GM21723 (cell line): ENCODE measurements at regions not wholly inside any gene's neighbourhood (a gene's known extent, or its start where the extent isn't known, plus 50 kb on each side); places are given as distances from the start of the nearest gene placed in this dataset.

Source experiments
- ATAC-seq: cut with Tn5 transposase; IDR thresholded peaks from one replicate; pipeline ENCODE4 v1.9.1; 2021; ENCODE audit warnings: mild to moderate bottlenecking, moderate library complexity; ENCODE audit not compliant: unreplicated experiment

DNA sequence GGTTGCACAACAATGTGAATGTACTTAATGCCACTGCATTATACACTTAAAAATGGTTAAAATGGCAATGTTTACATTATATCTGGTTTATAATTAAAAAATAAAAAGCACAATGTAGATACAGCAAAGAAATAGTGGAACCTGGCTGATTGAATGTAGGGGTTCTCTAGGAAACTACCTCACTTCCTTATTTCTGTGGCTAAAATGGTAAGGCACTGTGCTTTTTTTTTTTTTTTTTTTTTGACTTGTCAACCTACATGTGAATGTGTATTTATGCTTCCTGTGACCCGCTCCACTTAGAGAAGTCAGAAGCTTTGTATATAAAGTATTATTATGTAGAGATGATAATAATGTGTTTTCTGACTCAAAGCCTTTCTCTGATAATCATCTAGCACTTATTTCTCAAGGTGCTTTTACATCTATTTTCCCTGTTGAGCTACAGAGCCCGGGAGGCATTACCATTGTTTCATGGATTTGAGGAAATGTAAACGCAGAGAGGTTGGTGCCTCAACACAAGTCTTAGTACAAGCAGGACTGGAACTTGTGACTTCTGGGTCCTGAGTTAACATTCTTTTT is 55.0 kb downstream of the SOX4 start:
- ATAC-seq: peak; percentile 78

DNA sequence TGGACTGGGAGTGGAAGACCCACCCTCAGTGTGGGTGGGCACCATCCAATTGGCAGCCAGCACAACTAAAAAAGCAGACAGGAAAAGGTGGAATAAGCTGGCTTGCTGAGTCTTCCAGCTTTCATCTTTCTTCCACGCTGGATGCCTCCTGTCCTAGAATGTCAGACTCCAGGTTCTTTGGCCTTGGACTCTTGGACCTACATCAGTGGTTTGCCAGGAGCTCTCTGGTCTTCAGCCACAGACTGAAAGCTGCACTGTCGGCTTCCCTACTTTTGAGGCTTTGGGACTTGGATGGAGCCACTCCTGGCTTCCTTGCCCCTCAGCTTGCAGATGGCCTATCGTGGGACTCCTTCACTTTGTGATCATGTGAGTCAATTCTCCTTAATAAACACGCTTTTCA is 59.8 kb downstream of the SOX4 start:
- no peak for ATAC-seq

DNA sequence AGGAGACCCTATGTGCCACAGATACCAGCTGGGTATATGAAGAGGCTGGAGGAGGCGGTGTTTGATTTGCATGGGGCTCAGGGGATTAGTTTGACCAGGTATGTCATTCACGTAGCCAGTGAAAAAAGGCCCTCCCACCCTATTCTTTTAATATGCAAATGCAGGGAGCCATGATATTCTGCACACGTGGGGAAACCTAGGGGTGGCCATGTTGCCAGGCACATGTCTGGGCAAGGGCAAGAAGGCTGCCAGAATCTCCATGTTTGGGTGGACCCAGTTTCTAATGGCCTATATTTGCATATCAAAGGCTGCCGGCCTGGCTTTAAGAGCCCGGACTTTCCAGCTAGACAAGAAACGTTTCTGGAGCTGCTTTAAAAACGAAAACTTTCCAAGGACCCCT is 60.4 kb downstream of the SOX4 start:
- ATAC-seq: no peak

DNA sequence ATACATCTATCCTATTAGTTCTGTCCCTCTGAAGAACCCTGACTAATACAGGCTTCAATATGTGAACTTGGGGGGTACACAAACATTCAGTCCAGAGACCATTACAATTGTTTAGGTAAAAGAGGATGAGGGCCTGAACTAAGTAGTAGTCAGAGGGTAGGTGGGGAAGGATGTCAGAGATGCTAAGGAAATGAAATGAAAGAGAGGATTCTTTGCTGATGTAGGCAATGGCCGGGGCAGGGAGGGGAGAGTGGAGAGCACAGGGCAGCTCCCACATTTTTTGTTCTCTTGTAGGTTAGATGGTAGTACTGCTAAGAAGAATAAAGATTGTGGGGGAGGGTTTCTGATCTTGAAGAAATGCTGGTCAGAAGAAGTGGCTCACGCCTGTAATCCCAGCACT is 60.8 kb downstream of the SOX4 start:
- no peak for ATAC-seq

DNA sequence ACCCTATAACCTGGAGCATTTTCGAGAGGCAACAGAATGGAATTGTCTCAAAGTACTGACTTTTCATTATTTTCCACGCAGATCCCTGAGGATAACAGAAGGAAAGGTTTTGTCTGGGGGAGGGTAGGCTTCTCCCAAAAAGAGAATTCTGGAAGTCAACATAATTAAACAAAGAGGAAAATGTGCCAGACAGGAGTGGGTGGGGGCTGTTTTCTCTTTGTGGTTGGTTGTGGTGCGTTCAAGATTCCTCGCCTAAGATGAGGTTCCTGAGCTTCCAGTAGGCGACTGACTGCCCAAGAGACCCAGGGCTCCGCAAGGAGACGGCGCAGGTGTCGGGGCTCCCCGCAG is 70.4 kb downstream of the SOX4 start:
- no peak for ATAC-seq

DNA sequence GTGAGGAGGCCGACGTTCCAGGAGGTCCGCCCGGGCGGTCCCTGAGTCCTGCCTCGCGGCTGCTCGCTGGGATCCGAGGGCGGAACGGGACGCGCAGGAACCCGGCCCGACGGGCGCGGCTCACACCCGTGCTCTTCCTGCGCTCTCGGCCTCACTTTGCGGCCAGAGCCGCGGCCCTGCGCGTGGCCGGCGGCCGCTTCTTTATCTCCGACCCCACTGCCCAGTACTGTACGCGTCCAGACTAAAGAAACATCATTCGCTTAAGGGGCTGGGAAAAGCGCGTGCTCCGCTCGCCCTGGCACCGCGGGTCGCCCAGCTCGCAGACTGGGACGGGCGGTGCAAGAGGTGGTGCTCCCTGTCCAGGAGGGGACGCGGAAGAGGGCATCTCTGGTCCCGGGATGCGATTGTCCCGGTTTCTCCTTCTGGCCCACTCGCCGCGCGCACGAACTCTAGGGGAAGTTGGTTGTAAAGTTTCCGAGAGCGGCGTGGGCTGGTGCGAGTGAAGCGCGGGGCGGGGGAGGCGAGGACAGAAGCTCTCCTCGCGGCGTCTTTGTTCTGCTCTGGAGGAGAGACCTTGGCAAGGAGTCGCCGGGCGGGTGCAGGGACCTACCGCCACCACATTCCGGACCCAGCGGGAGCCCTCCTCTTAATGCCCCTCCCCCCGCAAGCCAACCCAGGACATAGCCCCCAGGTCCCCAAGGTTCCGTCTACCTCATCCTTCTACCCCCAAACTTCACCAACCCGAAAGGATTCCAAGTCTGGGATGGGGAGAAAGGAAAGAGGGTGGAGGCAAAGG is 71.0 kb downstream of the SOX4 start:
- no peak for ATAC-seq

DNA sequence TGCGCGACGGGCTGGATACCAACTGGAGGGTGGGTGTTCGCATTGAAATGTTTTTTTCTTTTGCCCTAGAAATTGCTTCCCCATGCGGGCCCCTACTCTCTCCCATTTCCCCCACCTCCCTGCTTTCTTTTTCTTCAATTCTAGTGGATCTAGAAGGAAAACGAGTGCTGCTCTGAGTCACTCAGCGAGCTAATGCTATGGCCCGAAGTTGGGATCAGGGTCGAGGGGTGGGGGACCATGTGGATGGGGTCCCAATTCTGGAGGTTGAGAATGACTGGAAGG is 71.5 kb downstream of the SOX4 start:
- no peak for ATAC-seq

DNA sequence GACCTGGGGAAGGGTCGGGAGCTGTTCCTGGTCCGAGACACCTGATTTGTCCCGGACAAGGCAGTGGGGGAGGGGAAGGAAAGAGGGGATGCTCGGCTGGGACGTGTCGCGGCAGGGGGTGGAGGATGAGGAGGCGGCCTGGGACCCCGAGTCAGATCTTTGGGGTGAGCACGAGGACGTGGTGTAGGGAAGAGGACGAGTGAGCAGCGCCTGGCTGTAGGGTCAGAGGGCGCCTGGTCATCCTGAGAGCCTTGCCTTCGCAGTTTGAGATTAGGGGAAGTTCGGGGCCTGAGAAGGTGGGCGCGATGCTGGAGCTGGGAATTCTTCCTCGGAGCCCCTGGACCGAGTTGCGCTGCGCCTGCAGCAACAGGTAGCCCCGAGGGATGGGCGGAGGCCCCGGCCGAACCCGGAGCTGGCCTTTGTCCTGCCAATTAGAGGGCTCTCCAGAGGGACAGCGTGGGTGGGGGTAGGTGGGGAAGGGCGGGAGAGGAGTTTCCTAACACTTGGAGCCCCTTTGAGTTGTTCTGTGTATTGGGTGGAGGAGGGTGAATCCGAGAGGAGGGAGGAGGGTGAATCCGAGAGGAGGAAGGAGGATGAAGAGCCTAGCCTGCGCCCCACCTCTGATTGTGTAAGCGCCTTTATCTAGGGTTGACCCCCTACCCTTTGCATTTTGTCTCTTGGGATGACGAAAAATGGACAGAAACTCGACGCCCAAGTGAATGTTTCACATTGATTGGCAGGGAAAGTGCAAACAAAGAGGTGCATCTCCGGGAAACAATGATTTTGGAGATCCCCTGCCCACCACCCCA is 72.0 kb downstream of the SOX4 start:
- ATAC-seq: no peak

DNA sequence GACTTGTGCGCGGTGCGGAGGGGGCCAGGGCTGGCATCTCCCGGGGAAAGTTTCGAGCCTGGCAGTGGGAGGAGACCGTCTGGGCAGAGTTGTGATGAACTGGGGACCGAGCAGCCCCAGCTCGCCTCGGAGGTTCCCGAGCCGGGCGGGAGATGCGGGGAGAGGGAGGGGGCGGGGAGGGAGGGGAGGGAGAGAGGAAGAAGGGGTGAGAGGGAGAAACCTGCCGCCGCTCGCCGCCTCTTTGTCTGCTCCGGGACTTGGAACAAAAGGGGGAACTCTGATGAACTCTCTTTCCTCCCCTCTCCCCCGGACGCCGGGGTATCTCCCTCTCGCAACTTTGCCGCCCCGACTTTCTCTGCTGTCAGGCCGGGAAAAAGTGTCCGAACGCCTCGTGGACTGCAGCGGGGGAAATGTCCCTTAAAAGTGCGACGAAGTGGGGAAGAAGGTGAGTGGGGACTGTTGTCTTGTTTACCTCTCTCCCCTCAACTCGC is 72.7 kb downstream of the SOX4 start:
- ATAC-seq: no peak

DNA sequence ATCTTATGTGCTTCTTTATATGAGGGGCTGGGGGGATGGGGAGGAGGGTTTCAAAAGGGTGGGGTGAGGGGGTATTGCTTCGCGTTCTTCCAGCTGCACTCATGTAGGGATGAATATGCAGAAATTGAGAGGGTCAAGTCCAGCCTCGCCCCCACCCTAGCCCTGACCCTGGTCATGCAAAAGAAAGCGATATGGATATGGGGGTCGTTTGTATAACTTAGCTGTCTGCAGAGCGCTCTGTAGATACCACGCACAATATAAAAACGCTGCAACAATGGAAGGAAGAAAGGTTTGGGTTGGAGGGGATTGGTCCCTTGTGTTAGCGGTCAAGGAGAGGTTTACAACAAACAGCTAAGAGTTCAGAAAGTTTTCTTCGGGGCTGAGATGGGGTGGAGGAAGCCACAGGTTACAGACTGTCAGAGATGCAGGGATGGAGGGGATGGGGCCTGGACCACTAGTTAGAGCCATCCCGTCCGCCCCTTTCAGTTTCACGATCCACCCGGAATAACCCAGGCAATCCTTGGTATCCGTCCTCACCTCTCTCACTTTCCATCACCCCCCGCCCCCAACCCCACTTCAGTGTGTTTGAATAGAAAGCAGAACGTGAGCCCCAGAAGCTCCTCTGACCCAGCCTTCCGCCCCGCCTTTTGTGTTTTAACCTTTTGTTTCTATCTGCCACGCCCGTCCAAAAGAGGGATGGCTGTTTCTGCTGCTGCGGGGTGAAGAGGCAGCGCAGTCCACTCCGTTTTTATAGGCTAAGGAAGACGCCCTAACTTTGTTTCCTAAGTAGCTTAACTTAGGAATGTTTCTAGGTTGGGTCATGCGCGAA is 73.5 kb downstream of the SOX4 start:
- ATAC-seq: no peak

DNA sequence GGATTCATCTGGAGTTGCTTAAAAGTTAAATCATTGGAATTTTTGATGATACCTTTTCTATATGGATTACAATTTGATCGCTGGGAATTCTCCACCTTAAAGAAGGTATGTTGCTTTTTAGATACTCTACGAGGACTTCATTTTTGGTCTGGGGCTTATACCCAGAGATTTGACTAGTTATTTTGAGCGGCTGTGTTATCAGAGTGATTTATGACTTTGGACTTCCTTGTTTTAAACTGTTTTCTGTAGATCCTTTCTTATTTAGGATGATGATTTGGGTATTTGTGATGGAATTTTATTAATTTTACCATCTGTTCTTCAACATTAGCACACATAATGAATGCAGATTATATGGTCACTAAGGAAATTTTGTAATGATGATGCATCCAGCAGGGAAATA is 75.2 kb downstream of the SOX4 start:
- ATAC-seq: no peak

DNA sequence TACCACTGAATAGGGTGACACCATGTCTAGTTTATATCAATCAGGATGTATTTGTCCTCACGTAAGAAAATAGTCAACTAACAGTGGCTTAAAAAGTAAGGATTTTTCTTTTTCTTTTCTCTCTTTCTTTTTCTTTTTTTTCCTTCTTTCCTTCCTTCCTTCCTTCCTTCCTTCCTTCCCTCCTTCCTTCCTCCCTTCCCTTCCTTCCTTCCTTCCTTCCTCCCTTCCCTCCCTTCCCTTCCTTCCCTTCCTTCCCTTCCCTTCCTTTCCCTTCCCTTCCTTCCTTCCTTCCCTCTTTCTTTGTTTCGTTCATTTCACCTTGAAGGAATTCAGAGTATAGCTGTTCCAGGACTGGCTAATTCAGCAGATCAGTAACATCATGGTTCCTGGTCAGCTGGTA is 83.2 kb downstream of the SOX4 start:
- ATAC-seq: no peak

DNA sequence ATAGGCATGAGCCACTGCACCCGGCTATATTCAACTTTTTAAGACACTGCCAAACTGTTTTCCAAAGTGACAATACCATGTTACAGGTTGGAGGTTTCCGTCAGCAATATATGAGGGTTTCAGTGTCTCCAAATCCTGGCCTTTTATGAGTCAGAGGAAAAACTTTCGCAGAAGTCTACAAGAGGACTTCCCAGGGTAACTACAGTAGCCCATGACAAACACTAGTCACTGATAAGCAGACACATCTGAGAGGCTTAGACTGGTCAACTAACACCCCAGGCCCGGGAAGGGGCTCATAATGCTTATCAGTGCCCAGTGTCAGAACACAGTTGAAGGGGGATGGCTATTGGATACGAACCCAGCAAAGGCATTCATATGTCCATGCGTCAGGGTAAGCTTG is 85.4 kb downstream of the SOX4 start:
- no peak for ATAC-seq

DNA sequence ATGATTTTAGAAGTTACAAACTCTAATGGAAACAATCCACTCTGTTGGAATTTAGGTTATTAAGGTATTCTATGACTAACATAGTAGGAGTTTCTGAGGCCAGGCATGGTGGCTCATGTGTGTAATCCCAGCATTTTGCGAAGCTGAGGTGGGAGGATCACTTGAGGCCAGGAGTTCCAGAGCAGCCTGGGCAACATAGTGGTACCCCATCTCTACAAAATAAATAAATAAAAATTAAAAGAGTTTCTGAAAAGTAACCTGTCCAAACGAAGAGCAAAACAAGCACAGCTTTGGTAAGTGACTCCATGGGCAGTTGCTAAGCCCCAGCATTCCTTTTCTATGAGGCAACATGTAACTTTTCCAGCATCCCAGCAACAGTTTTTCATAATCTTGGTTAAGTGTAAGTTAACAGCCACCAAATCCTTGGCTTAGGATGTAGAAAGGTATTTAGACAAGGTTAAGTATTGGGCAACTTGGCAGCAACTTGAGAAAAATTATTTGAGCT is 86.3 kb downstream of the SOX4 start:
- ATAC-seq: no peak

DNA sequence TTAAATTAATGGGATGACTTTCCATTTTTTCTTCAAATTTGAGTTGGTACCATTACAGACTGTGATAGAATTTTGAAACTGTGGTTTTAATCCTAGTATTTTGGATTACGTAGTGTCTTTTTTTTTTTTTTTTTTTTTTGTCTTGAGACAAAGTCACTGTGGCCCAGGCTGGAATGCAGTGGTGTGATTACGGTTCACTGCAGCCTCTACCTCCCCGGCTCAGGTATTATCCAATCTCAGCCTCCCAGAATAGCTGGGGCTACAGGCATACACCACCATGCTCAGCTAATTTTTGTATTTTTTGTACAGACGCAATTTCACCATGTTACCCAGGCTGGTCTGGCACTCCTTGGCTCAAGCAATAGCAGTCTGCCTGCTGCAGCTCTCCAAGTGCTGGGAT is 87.1 kb downstream of the SOX4 start:
- no peak for ATAC-seq

DNA sequence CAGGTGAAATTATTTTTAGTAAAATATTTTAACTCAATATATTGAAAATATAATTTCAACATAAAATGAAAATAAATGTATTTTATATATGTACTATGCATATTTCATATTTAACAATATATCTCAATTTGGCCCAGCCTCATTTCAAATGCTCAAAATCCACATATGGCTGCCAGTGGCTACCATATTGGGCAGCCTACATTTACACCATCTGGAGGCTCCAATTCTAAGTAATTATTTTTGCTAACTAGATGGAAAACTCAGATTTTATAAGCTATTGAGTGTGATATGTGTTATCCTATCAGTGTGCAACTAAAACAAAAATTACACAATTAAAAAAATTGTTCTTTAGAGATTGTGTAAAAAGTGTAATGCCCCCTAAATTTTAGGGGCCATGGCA is 96.9 kb downstream of the SOX4 start:
- ATAC-seq: no peak

DNA sequence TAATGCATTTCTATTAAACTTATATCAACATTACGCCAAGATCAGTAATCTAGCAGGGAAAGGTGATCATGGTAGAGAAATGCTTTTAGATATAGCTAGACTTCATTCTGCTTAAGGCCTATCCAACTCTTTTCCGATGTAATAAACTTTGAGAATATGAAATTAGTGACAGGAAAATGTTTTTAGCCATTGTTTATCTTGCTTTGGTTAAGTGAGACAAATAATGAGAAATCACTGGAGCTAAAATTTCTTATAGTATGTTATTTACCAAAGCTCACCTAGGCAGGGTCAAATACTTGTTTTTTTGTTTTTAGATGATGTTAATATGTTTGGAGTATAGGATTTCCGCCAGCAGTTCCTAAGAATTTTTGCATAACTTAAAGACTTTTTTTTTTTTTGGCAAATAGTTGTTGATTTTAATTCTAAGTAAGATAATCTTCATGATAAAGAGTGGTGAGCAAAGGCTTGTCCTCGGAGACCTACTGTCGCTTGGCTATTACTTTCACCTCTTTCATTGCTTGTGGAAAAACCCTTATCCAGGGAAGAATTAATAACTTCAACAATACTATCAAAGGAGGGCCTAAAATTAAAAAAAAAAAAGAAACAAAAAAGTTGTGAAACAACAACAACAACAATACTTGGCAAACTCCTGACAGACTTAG is 98.3 kb downstream of the SOX4 start:
- no peak for ATAC-seq

DNA sequence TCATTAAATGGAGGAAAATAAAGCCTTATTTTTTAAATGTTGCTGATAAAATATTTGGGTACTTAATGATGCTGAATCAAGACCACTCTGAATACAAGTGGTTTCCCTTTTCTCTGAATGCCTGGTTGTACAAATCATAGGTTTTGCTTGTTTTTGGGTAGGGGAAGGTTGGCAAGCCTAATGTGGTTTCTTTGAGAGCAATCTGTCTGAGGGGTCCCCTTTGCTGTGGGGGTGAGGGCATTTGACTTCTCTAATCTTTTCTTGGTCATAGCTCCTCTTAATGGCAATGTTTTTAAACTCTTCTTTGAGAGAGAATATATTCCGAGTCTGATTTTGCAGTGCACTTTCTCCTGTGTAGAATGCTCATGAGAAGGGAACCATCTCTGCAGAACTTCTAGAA is 99.2 kb downstream of the SOX4 start:
- no peak for ATAC-seq

DNA sequence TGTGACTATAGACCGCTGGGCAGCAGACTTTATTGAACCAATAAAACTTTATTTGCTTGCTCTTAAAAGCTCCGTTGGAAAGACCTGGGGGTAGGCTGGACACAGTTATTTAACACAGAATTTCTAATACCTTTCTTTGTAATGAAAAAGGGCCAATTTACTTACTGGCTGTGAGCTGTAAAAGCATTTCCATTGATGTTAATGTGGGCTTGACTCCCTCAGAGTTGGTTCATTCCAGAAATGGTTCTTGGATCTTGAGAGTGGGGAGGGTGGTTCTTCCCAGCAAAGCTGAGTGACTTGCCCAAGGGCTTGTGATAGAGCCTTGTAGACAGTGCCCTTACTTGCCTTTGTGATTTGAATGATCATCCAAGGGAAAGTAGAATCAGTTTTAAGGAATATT is 100.6 kb downstream of the SOX4 start:
- ATAC-seq: no peak

DNA sequence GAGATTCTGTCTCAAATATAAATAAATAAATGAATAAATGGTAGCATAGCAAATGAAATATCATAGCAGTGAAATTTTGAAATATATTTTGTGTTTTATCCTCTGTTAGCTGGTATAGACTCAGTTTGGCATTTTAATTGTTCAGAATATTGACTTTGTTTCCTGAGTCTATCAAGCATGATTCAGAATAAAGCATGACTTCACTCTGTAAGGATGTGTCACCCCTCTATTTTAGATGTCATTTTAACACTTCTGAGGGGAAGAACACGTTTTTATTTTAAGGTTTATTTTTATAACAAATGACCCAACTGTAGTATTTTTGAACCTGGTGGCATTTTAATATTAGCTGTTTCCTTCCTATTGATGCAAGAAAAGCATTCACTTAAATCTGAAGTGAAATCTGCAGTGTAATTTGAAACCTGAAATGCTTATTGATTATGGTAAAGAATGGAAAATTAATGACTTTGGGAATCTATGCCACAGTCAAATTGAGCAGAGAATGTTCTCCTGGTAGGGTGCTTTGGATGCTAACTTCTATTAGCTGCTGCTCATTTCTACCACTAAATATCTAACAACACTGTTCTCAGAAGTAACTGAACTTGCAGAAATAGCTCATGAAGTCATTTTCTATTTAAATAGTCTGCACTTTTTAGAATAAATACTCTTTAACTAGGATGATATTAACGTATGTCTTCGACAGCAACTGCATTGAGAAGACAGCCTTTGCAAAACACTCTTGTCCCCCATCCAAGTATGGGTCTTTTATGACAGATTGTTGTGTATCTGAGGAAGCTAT is 114.2 kb downstream of the SOX4 start:
- ATAC-seq: no peak
